ENCODE measurements at regions not wholly inside any gene's neighbourhood (a gene's known extent, or its start where the extent isn't known, plus 50 kb on each side); places are given as distances from the start of the nearest gene placed in this dataset.

GRCh38 chr7:41187322-41187721 is 515.6 kb downstream of the INHBA start:
- DNase-seq (ENCODE audit: extremely low read depth in 1 of 11, low read depth in 9 of 11, low spot score in 4 of 11): no peak

- no peak for DNase-seq (ENCODE audit: extremely low read depth in 1 of 11, low read depth in 9 of 11, low spot score in 4 of 11)
Observed at GRCh38 chr7:41185851-41186250, 517.0 kb downstream of the INHBA start.

- DNase-seq (ENCODE audit: extremely low read depth in 1 of 11, low read depth in 9 of 11, low spot score in 4 of 11): no peak
Observed at GRCh38 chr7:41183741-41184140, 519.1 kb downstream of the INHBA start.

DNA sequence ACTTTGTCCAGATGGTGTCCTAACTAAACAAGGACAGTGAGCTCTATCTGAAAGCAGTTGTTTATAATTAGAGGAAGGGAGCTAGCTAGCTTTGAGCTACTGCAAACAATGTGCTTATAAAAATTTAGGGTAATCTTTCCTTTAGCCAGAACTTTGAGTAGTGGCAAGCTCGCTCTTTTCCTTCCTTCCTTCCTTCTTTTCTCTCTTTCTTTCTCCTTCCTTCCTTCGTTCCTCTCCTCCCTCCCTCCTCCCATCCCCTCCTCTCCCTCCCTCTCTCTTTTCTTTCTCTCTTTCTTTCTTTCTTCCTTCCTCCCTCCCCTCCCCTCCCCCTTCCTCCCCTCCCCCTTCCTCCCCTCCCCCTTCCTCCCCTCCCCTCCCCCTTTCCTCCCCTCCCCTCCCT is 520.1 kb downstream of the INHBA start:
- no peak for DNase-seq (ENCODE audit: extremely low read depth in 1 of 11, low read depth in 9 of 11, low spot score in 4 of 11)

GRCh38 chr7:41175435-41175834 is 527.5 kb downstream of the INHBA start:
- DNase-seq (ENCODE audit: extremely low read depth in 1 of 11, low read depth in 9 of 11, low spot score in 4 of 11): no peak

DNA sequence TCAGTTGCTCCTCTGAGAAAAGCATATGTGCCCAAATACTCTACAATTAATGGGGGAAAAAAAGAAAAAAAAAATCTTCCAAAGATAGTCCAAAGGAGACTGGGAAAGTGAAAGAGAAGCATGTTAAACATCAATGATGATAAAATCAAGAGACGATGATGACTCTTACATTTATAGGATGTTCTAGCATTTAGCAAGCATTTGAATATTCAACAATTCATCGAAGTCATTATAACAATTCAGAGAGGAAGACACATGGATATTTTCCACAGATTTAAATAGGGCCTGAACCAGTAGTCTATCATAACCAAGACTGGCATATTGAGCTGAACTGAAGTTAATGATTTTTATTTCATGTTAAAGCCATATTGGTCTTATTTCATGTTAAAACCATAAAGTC is 528.4 kb downstream of the INHBA start:
- no peak for DNase-seq (ENCODE audit: extremely low read depth in 1 of 11, low read depth in 9 of 11, low spot score in 4 of 11)

DNA sequence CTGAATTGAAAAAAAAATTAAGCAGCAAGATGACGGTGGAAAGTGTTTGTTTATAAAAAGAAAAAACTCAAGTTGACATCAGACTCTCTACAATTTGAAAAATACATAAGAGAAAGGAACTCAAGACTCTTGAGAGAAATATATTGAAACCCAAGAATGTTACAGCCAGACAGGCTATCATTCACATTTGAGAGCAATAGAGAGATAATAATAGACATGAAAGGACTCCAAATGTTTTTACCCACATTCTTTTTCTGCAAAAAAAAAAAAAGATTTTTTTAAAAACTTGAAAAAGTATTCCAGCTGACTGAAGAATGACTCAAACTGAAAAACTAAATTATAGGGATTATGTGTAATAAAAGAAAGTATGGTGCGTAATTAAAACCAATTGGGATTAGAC is 532.4 kb downstream of the INHBA start:
- no peak for DNase-seq (ENCODE audit: extremely low read depth in 1 of 11, low read depth in 9 of 11, low spot score in 4 of 11)

DNA sequence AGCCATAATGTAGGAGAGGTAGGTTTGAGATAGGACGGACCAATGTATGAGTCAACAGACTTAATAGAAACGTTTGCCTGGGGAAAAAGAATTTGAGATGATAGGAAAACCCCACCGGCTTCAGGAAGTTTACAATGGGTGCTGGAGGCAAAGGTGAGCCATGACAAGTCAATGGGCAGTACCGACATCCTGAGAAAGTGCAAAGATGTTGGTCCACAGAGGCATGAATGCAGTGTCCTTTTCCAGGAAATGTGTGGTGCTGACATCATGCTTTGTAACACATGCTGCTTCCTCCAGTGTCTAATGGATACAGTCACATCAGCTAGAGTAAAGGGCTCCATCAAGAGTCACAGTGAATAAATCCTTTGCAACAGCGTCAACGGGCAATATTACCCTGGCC is 533.6 kb downstream of the INHBA start:
- no peak for DNase-seq (ENCODE audit: extremely low read depth in 1 of 11, low read depth in 9 of 11, low spot score in 4 of 11)

- no peak for DNase-seq (ENCODE audit: extremely low read depth in 1 of 11, low read depth in 9 of 11, low spot score in 4 of 11)
Observed at GRCh38 chr7:41167836-41168235, 535.1 kb downstream of the INHBA start.

DNA sequence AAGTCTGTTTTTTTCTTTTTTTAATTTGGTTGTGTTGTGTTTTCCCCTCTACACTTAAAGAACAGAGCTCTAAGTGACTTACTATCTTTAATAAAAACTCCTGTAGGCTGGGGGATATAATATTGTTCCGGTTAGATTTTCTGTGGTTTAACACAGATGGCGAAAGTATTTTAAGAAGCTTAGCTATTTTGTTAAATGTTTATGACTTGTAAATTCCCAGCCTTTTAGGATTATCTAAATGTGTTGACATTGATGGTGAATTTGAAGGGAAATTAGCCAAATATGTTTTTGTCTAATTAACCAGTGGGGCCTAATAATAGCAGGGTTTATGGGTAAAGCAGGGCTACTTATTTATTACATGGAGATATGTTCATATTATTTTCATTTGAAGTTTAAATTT is 538.5 kb downstream of the INHBA start:
- DNase-seq (ENCODE audit: extremely low read depth in 1 of 11, low read depth in 9 of 11, low spot score in 4 of 11): no peak

- no peak for DNase-seq (ENCODE audit: extremely low read depth in 1 of 11, low read depth in 9 of 11, low spot score in 4 of 11)
Observed at GRCh38 chr7:41163991-41164390, 538.9 kb downstream of the INHBA start.

- DNase-seq (ENCODE audit: extremely low read depth in 1 of 11, low read depth in 9 of 11, low spot score in 4 of 11): no peak
Observed at GRCh38 chr7:41162612-41163011, 540.3 kb downstream of the INHBA start.

DNA sequence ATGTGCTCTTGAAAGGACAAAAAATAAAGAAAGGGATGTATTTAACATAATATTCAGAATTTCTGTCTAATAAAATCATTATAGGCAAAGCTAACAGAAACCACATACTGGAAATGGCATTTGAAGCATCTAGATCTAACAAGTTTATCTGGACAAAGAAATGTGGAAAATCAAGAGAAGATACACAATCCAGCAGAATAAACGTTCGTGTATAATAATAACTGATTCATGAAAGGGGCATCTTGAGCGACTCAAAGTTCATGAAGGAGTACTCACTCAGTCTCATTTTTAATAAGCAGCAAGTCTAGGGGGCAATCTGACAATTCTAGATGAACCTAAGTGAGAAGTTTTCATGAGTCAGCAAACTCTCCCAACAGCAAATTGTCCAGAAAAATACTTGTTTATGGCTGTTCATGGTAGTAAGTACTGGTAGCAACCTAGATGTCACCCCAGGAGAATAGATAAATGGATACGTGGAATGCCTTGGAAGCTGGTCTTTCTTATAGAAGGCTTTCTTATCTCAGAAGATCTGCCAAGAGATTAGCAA is 541.8 kb downstream of the INHBA start:
- no peak for DNase-seq (ENCODE audit: extremely low read depth in 1 of 11, low read depth in 9 of 11, low spot score in 4 of 11)

DNA sequence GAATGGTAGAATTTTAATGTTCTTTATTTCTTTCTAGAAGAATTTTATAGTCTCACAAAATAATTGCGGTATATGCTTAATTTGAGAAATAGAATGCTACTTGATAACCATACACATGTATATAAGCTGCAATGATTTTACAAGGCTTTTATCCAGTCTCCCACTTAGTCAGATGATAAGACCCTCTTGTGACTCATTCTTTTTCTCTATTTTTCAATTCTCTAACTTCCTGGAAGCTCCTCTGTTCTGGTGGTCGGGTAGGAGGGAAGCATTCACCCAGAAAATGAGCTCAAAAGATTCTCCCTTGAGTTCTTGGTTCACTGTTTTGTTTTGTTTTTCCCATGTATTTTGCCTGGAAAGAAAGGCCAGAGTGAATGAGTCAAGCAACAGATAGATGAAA is 546.6 kb downstream of the INHBA start:
- DNase-seq (ENCODE audit: extremely low read depth in 1 of 11, low read depth in 9 of 11, low spot score in 4 of 11): no peak

DNA sequence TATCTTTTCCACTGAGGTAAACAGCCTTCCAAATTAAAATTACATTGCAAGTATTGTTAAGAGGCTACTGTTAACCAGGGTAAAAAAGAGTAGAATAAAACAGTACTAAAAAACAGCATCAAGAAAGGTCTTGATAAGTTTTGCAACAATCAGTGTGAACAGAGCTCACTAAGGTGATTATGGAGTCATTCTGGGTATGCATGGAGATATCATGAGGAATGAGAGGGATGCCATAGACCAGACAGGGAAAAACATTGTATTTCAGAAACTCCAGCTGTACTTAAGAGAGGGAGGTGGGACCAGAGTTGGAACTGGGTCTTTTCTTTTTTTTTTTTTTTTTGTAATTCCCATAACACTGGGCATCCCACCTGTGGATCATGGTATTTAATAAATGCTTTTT is 549.6 kb downstream of the INHBA start:
- DNase-seq (ENCODE audit: extremely low read depth in 1 of 11, low read depth in 9 of 11, low spot score in 4 of 11): no peak

- DNase-seq (ENCODE audit: extremely low read depth in 1 of 11, low read depth in 9 of 11, low spot score in 4 of 11): no peak
Observed at GRCh38 chr7:41152179-41152678, 550.7 kb downstream of the INHBA start.

- DNase-seq (ENCODE audit: extremely low read depth in 1 of 11, low read depth in 9 of 11, low spot score in 4 of 11): no peak
Observed at GRCh38 chr7:41149576-41149975, 553.3 kb downstream of the INHBA start.

DNA sequence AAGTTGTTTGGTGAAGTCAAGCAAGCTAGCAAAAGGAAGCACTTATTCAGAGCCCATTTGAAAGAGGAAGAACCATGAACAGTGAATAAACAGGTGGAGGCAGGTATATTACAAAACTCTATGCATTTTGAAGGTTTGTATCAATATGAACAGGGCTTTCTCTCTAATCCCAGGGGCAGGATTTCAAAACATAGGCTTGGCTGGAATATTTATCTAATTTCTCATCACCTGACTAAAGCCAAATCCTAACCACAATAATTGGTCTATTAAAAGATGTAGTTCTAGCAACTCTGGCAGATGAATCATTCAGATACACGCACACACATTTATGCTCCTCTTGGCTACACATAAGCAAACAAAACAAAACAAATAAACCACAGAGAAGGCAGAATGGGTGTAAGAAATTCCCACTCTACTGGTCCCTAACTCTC is 554.4 kb downstream of the INHBA start:
- DNase-seq (ENCODE audit: extremely low read depth in 1 of 11, low read depth in 9 of 11, low spot score in 4 of 11): no peak

GRCh38 chr7:41147606-41148485 is 555.0 kb downstream of the INHBA start:
- peak in 1 of 11 donors; percentile 9 for DNase-seq (ENCODE audit: extremely low read depth in 1 of 11, low read depth in 9 of 11, low spot score in 4 of 11)

DNA sequence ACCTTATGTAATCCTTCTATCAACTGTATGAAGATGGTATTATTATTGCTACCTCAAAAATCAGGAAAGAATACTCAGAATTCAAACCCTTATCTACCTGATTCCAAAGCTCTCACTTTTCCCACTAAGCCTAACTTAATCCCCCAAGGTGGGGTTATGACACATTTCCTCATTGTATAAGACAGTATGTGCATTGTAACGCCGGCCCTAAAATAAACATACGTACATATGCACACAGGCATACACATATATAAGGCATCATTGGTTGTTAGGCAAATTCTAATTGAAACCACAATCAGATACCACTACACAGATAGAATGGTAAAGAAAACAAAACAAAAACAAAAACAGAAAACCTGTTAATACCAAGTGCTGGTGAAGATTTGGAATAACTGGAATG is 556.5 kb downstream of the INHBA start:
- no peak for DNase-seq (ENCODE audit: extremely low read depth in 1 of 11, low read depth in 9 of 11, low spot score in 4 of 11)

- DNase-seq (ENCODE audit: extremely low read depth in 1 of 11, low read depth in 9 of 11, low spot score in 4 of 11): no peak
Observed at GRCh38 chr7:41145656-41146055, 557.2 kb downstream of the INHBA start.

Measured in renal cortex interstitium (tissue), 11 donors.